Ovary (tissue), 3 donors: ENCODE measurements at regions not wholly inside any gene's neighbourhood (a gene's known extent, or its start where the extent isn't known, plus 50 kb on each side); places are given as distances from the start of the nearest gene placed in this dataset.

ENCODE experiments used
- CTCF ChIP-seq, 3 donors: fragments of 450-650 bp in 2 of 3; fragments of 200-600 bp in 1 of 3; IDR thresholded peaks; one replicate each; pipeline versions ENCODE4 v1.5.1 to v1.8.0; 2016 to 2022; ENCODE audit warnings: antibody characterized with exemption in 3 of 3, mild to moderate bottlenecking in 1 of 3
- EP300 ChIP-seq: sonication (generic); formaldehyde crosslinking; IDR thresholded peaks from one replicate; pipeline ENCODE4 v1.6.1; 2017; ENCODE audit warnings: antibody characterized with exemption
- POLR2A ChIP-seq: fragments of 450-650 bp; IDR thresholded peaks from one replicate; pipeline ENCODE4 v1.6.1; 2017; ENCODE audit warnings: antibody characterized with exemption, mild to moderate bottlenecking, moderate library complexity
- donor health status: DM: no; HTN: no; CAD: no.

- no peak for TF ChIP-seq POLR2A
- no peak for TF ChIP-seq CTCF (IDR thresholded peaks at IDR 0.05)
- no peak for TF ChIP-seq EP300
Observed at GRCh38 chr14:96634896-96635295, 132.7 kb downstream of the PAPOLA start.
